GM18870 (cell line): ENCODE measurements at regions not wholly inside any gene's neighbourhood (a gene's known extent, or its start where the extent isn't known, plus 50 kb on each side); places are given as distances from the start of the nearest gene placed in this dataset.

Experiments
- ATAC-seq: cut with Tn5 transposase; IDR thresholded peaks from one replicate; pipeline ENCODE4 v1.9.1; 2021; ENCODE audit warnings: moderate library complexity; ENCODE audit not compliant: unreplicated experiment

GRCh38 chr2:19045151-19045550 is 313.3 kb downstream of the OSR1 start:
- ATAC-seq, result no peak

- ATAC-seq, result no peak
Measured at GRCh38 chr2:19043893-19044292, 314.5 kb downstream of the OSR1 start.

- no peak for ATAC-seq
Measured at GRCh38 chr2:19041434-19042041, 316.9 kb downstream of the OSR1 start.

- ATAC-seq, result no peak
Measured at GRCh38 chr2:19038071-19039015, 320.1 kb downstream of the OSR1 start.

- ATAC-seq, result no peak
Measured at GRCh38 chr2:19036091-19036490, 322.3 kb downstream of the OSR1 start.

- no peak for ATAC-seq
Measured at GRCh38 chr2:19035238-19035637, 323.2 kb downstream of the OSR1 start.

- no peak for ATAC-seq
Measured at GRCh38 chr2:19033240-19033639, 325.2 kb downstream of the OSR1 start.

GRCh38 chr2:19031642-19032041 is 326.8 kb downstream of the OSR1 start:
- no peak for ATAC-seq

- ATAC-seq, result no peak
Measured at GRCh38 chr2:19029655-19030054, 328.8 kb downstream of the OSR1 start.

GRCh38 chr2:19028587-19029375 is 329.6 kb downstream of the OSR1 start:
- ATAC-seq, result no peak

- no peak for ATAC-seq
Measured at GRCh38 chr2:19027626-19028025, 330.8 kb downstream of the OSR1 start.

GRCh38 chr2:19026261-19026660 is 332.2 kb downstream of the OSR1 start:
- ATAC-seq, result no peak

GRCh38 chr2:19022334-19022733 is 336.1 kb downstream of the OSR1 start:
- no peak for ATAC-seq

GRCh38 chr2:19021721-19022120 is 336.7 kb downstream of the OSR1 start:
- ATAC-seq, result no peak

GRCh38 chr2:19021100-19021476 is 337.3 kb downstream of the OSR1 start:
- ATAC-seq, result no peak

- ATAC-seq, result no peak
Measured at GRCh38 chr2:19020144-19021099, 338.0 kb downstream of the OSR1 start.

GRCh38 chr2:19009510-19009909 is 348.9 kb downstream of the OSR1 start:
- no peak for ATAC-seq

GRCh38 chr2:19003554-19003953 is 354.9 kb downstream of the OSR1 start:
- ATAC-seq, result no peak

GRCh38 chr2:19000776-19001175 is 357.6 kb downstream of the OSR1 start:
- no peak for ATAC-seq

GRCh38 chr2:18999198-18999597 is 359.2 kb downstream of the OSR1 start:
- ATAC-seq, result no peak
